Globus pallidus (tissue), 1 donor: ENCODE measurements at regions not wholly inside any gene's neighbourhood (a gene's known extent, or its start where the extent isn't known, plus 50 kb on each side); places are given as distances from the start of the nearest gene placed in this dataset.

Experiments
- DNase-seq: peaks from one replicate; pipeline ENCODE4 v3.0.0-alpha.2; 2015; ENCODE audit warnings: low spot score

GRCh38 chr6:123747515-123747914 is 56.1 kb upstream of the NKAIN2 start:
- DNase-seq: peak; percentile 4

DNA sequence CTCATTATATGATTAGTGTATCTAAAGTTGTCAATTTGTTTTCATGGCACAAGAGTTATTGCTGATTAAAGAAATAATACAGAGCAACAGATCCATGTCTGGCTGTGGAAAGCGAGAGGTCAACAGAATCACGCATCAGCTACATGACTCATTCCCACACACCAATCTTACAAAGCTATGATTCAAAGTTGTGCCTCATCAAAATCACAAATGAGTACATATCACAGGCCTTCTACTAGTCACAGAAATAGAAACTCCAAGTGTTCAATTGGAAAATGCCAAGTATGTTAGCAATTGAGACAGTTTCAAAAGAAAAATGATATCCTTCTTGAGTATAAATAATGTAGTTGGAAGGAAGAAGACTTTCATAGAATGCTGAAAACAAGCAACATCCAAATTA is 57.8 kb upstream of the NKAIN2 start:
- DNase-seq: peak; percentile 10

DNA sequence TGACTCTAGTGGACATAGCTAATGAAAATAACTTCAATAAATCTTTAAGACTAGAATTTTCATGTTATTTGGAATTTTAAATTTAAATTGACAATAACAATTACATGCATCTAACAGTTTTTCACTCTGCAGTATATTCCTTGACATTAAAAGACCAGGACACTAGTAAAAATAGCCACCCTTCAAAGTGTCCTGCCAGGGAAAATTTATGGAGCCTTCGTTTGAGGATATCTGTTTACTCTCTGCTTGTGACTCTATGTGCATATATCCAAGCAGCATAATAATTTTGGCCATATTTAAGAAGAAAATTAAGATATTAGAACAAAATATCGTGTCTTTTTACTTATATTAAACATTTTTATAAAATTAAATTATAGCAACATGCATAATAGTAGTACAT is 58.8 kb upstream of the NKAIN2 start:
- DNase-seq: no peak

DNA sequence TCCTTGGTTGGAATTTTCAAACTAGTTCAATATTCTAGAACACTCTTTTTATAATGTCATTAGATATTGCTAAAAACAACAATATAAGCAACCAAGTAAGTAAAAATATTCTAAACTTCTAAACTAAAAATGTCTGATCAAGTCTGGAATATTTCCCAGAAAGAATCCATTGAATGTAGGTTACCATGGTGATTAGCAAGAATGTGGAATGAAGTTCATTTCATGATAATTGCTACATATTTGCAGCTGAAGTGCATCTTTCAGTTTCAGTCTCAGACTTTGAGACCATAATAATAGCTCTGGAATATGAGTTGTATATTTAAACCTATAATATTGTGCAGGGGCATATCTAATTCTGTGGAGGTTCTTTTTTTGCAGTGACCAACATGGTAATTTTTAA is 61.0 kb upstream of the NKAIN2 start:
- DNase-seq: no peak

GRCh38 chr6:123733180-123733579 is 70.5 kb upstream of the NKAIN2 start:
- DNase-seq: no peak

- DNase-seq: no peak
These were observed 79.8 kb upstream of the TRDN start for GRCh38 chr6:123716506-123716905.

- peak; percentile 42 for DNase-seq
These were observed 78.5 kb upstream of the TRDN start for GRCh38 chr6:123715006-123715863.

GRCh38 chr6:123712831-123713230 is 76.1 kb upstream of the TRDN start:
- DNase-seq: no peak

DNA sequence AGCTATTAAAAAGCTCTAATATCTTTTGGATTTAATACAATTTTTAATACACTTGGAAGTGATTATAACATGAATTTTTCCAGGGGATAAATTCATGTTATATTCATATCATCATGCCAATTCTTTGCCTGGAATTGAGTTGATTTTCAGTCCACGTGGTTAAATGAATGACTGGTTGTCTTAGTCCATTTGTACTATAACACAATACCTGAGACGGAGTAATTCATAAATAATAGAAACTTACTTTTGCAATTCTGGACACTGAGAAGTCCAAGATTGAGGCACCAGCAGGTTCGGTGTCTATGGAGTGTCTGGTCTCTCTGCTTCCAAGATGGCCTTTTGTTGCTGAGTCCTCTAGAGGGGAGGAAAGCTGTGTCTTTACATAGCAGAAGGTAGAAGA is 66.2 kb upstream of the TRDN start:
- no peak for DNase-seq

DNA sequence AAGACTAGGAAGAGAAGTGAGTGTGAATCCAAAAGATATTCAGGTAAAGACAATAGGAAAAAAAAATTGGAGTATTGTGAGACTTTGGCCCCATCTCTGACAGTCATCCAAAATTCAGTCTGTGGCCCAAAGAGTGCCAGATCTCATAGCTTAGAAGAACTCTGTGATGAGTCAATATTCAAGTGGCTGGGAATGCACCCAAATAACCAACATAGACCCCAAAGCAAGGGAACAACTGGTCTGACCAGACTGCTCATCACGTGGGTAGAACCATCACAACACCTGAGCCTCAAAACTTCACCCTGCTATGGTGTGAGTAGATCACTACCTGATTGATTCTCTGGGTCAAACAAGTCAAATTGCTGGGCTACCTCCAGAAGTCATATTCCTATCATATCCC is 51.1 kb upstream of the TRDN start:
- no peak for DNase-seq
